Mesenteric fat pad (tissue), 1 donor: ENCODE measurements at regions not wholly inside any gene's neighbourhood (a gene's known extent, or its start where the extent isn't known, plus 50 kb on each side); places are given as distances from the start of the nearest gene placed in this dataset. TPM values are rescaled to one million over a fixed set of nuclear protein-coding genes. Genes with fewer than 3 reads are reported as not detected.

ENCODE experiments used
- microRNA-seq: library from miRNA; unstranded; fragments of <30 nt; microRNA quantifications from one replicate; pipeline ENCODE4 v1.2.0, GENCODE V29; 2020; ENCODE audit warnings: borderline number of aligned reads
- donor health status: DM: yes; HTN: yes; CAD: no.

Small RNA genes lying in the stretch of these regions (microRNA-seq; reads per million reads assigned to microRNA genes)
- gene MIR3919: not detected
